ES-I3 (cell line): ENCODE measurements at regions not wholly inside any gene's neighbourhood (a gene's known extent, or its start where the extent isn't known, plus 50 kb on each side); places are given as distances from the start of the nearest gene placed in this dataset.

ENCODE experiments used
- H3K36me3 ChIP-seq: 2 replicates; pipeline ENCODE4 v1.6.1; 2013; ENCODE audit warnings: mild to moderate bottlenecking, low read length, control low read depth, moderate library complexity; ENCODE audit not compliant: insufficient read depth
- H3K4me1 ChIP-seq: 2 replicates; pipeline ENCODE4 v1.6.1; 2013; ENCODE audit warnings: mild to moderate bottlenecking, control low read depth, low read length; ENCODE audit not compliant: insufficient read depth
- H3K9ac ChIP-seq: 2 replicates; pipeline ENCODE4 v1.6.1; 2013; ENCODE audit warnings: low read depth, mild to moderate bottlenecking, low read length, moderate library complexity
- H3K9me3 ChIP-seq: 2 replicates; pipeline ENCODE4 v1.6.1; 2013; ENCODE audit warnings: mild to moderate bottlenecking, low read length, moderate library complexity; ENCODE audit not compliant: control insufficient read depth, insufficient read depth

GRCh38 chr15:97236140-97236539, 724.4 kb upstream of the ARRDC4 start:
- Histone ChIP-seq H3K4me1 (no peaks in the 10 kb centered on the region), H3K9ac (no peak overlapping the region), H3K9me3 (no peaks in the 10 kb centered on the region)

DNA sequence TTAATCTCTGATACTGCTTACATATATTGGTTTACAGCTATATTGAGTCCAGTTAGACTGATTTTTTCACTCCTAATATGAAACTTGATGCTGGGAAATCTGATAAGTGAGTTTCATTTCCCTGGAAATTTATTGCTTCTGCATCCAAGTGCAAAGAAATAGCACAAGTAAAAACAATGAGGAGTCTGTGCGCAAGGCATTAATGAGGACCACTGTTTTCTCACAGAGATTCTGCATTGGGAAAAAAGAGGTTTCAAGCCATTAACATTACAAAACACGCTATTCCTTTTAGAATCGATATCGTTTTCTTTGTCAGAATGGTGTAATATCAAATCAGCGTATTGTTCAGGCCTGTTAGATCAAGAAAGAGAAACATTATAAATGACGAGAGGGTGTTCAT, 723.3 kb upstream of the ARRDC4 start:
- Histone ChIP-seq H3K9ac (no peak overlapping the region), H3K4me1 (no peaks in the 10 kb centered on the region), H3K9me3 (no peaks in the 10 kb centered on the region), H3K36me3 (no peaks in the 10 kb centered on the region)

More at GRCh38 chr15:97236140-97236539, 724.4 kb upstream of the ARRDC4 start:
- H3K36me3 ChIP-seq, result no peaks in the 10 kb centered on the region

- Histone ChIP-seq H3K36me3 (no peaks in the 10 kb centered on the region), H3K9me3 (peaks cover 2% of the 10 kb centered on the region; the same call in 1 of the 2 replicates), H3K9ac (no peak overlapping the region), H3K4me1 (no peaks in the 10 kb centered on the region)
These were observed 712.1 kb upstream of the ARRDC4 start for GRCh38 chr15:97248376-97248775.

DNA sequence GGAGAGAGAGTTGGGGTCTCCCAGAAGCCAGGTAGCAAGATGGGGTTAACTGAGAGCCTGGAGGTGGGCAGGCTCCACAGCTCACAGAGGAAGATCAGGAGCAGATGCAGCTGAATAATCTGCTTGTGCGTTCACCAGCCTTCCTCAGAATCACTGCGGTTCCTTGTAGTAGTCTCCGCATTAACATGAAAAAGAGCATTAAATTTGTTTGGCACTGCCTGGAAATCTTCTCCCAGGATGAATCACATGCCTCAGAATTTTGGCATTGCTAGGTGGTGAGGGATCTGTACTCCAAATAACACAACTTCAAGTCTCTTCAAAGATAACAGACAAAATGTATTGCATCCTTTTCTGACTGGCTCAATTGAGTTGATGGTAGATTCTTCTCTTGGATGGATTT, 700.6 kb upstream of the ARRDC4 start:
- Histone ChIP-seq H3K9ac (no peak overlapping the region), H3K9me3 (0 out of 2 replicates have a peak, but pooled peaks cover 3% of the 10 kb centered on the region), H3K36me3 (no peaks in the 10 kb centered on the region), H3K4me1 (no peaks in the 10 kb centered on the region)

DNA sequence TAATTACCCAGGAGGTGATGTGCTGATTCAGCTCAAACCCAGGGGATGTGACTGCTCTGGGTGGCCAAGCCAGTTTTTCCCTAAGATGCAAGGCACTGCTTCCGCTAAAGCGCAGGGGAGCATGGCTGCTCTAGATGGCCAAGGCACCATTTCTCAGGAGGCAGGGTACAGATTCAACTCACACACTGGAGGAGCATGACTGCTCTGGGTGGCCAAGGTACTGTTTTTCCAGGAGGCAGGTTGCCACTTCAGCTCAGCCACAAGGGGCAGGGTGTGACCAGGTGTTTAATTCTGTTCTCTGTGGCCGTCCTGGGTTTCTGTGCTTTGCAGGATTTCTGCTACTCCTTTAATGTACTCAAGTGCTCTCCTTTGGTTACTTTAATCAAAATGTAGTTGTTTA, 659.3 kb upstream of the ARRDC4 start:
- Histone ChIP-seq H3K9me3 (no peaks in the 10 kb centered on the region), H3K4me1 (no peaks in the 10 kb centered on the region), H3K36me3 (no peaks in the 10 kb centered on the region), H3K9ac (no peak overlapping the region)

DNA sequence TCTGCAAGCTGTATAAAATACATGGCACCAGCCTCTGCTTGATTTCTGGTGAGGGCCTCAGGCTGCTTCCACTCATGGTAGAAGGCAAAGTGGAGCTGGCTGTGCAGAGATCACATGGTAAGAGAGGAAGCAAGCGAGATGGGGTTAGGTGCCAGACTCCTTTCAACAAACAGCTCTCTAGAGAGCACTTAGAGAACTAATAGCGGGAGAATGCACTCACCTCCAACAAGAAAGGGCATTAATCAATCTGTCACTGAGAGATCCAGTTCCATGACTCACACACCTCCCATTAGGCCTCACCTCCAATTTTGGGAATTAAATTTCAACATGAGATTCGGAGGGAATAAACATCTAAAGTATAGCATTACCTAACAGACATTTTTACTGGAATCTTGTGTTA, 644.1 kb upstream of the ARRDC4 start:
- no peaks in the 10 kb centered on the region for H3K4me1 ChIP-seq
- H3K36me3 ChIP-seq, result no peaks in the 10 kb centered on the region
- H3K9ac ChIP-seq, result no peak overlapping the region
- H3K9me3 ChIP-seq, result no peaks in the 10 kb centered on the region

DNA sequence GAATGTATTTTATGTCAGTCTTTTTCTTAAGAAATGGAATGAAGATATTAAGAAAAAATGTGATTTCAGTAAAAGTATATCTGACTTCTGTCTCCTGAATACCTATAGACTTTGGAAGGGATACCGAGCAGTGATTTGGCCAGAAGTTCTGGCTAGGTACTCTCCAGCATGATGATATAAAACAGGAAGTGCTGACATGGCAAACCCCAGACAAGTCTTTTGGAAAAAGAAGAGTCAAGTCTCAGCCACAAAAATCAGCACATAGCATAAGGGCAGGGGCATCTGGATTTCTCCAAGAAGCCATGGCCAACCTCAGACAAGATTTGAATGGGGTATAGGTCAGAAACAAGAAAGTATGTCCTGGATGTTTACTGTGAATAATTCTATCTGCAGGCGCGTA, 643.3 kb upstream of the ARRDC4 start:
- H3K9me3 ChIP-seq, result no peaks in the 10 kb centered on the region
- no peaks in the 10 kb centered on the region for H3K36me3 ChIP-seq
- no peak overlapping the region for H3K9ac ChIP-seq
- H3K4me1 ChIP-seq, result no peaks in the 10 kb centered on the region

DNA sequence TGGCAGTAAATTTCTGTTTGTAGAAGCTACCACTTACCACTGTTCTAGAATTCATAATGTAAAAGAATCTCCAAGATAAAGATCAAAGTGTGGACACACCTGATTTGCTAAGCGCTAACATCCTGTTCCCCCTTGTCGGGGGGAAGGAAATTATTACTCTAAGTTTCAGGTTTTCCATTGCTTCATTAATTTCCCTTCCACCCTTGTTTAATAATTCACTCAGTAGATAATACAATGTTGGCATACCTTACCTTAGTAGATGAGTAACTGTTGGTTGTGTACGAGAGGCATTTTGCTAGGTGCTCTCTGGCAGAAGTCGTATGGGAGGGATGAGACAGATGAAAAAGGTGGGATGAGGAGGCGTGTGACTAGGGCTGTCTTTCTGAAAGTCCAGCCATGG, 641.2 kb upstream of the ARRDC4 start:
- Histone ChIP-seq H3K4me1 (no peaks in the 10 kb centered on the region), H3K36me3 (no peaks in the 10 kb centered on the region), H3K9me3 (no peaks in the 10 kb centered on the region), H3K9ac (no peak overlapping the region)

DNA sequence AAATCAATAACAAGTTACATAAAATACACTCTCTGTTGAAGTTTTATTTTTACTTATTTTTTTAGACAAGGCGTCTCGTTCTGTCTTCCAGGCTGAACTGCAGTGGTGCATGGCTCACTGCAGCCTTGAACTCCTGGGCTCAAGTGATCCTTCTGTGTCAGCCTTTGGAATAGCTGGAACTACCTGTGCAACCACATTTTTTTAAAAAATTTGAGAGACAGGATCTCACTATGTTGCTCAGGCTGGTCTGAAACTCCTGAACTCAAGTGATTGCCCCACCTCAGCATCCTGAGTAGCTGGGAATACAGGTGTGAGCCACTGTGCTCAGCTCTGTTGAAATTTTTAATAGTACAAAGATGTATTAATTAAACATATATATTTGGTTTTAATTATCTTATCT, 614.3 kb upstream of the ARRDC4 start:
- Histone ChIP-seq H3K9ac (no peak overlapping the region), H3K9me3 (no peaks in the 10 kb centered on the region), H3K36me3 (no peaks in the 10 kb centered on the region), H3K4me1 (no peaks in the 10 kb centered on the region)

GRCh38 chr15:97350813-97351212, 609.7 kb upstream of the ARRDC4 start:
- Histone ChIP-seq H3K9ac (no peak overlapping the region), H3K4me1 (peaks cover 5% of the 10 kb centered on the region; the same call in 1 of the 2 replicates), H3K9me3 (no peaks in the 10 kb centered on the region), H3K36me3 (no peaks in the 10 kb centered on the region)

DNA sequence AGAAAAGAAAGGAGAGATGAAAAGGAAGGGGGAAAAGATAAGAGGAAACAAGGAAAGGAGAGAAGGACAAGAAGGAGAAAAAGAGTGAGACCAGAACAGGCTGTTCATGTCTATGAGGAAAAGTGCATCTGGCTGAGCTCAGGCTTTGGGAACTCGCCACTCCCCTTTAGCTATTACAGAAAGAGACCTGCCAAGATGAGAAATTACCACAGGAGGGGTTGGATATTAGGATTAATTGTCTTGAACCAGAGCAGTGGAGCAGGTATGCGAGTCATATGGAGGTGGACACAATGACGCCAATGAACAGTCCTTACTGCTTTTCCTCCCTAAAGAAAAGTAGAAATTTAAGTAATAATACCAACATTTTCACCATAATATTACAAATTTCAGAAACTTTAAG, 577.0 kb upstream of the ARRDC4 start:
- Histone ChIP-seq H3K4me1 (no peaks in the 10 kb centered on the region), H3K36me3 (no peaks in the 10 kb centered on the region), H3K9ac (no peak overlapping the region), H3K9me3 (no peaks in the 10 kb centered on the region)

GRCh38 chr15:97386940-97387339, 573.6 kb upstream of the ARRDC4 start:
- Histone ChIP-seq H3K9me3 (no peaks in the 10 kb centered on the region), H3K9ac (no peak overlapping the region), H3K36me3 (no peaks in the 10 kb centered on the region), H3K4me1 (no peaks in the 10 kb centered on the region)

GRCh38 chr15:97401195-97401594, 559.3 kb upstream of the ARRDC4 start:
- Histone ChIP-seq H3K4me1 (no peaks in the 10 kb centered on the region), H3K9me3 (no peaks in the 10 kb centered on the region), H3K9ac (no peak overlapping the region), H3K36me3 (no peaks in the 10 kb centered on the region)

DNA sequence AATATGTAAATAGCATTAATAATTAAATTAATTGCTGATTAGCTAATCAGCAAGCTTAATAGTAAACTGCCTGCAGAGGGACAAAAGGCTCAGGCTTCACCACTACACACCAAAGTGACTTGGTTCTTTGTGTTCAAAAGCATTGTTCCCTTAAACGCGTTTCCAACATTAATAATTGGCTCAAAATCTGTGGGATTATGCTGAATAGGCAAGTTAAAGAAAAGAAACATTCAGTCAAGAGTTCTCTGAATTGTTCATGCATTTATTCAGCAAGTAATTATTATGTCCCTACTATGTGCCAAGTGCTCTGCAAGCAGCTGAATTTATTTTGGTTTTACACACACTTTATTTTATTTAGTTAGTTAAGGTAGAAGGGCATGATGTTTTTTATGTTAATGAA, 558.5 kb upstream of the ARRDC4 start:
- Histone ChIP-seq H3K4me1 (no peaks in the 10 kb centered on the region), H3K9me3 (no peaks in the 10 kb centered on the region), H3K36me3 (no peaks in the 10 kb centered on the region), H3K9ac (no peak overlapping the region)

DNA sequence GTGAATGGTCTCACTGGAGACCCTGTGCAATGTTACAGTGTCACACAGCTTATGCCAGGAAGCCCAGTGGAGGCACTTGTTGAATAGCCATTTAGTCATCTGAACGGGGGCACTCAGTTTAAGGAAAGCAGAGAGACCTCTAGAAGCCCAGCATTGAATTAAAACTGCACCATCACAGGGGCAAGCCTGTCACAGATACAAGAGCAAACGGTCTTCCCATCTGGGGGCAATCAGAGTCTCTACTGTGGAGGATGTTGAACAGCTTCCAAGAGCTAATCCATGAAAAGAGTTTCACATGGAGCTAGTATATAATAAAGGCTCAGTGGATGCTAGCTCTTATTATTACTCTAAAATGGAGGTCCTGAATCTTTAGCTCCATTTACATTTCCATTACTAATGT, 553.7 kb upstream of the ARRDC4 start:
- Histone ChIP-seq H3K4me1 (no peaks in the 10 kb centered on the region), H3K36me3 (no peaks in the 10 kb centered on the region), H3K9ac (no peak overlapping the region), H3K9me3 (no peaks in the 10 kb centered on the region)

DNA sequence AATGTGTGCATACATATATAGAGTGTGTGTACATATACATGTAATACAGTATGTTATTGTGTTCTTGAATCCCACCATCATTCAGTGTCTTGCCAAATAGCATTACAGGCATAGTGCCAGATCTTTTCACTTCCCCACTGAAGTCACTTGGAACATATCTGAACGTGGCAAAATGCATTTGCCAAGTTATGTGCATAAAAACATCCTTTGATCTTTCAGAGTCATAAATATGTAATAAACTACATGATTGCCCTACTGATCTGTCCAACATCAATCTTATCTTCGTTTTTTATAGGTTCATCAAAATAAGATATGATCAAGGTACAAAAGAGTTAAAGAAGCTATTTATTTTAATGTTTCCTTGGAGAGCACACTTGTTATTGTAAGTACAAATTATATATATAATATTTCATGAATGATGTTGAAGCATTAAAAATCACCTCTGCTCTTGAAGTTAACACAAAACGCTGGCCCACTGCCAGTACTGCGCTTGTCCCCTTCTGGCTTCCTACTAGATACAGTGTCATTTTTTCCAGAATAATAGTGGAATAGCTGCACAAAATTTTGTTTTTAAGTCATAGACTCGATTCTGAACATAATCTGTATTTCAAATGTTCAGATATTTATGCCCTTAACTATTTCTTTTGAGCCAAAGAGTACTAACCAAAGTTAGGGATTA, 549.5 kb upstream of the ARRDC4 start:
- Histone ChIP-seq H3K36me3 (no peaks in the 10 kb centered on the region), H3K4me1 (no peaks in the 10 kb centered on the region), H3K9me3 (no peaks in the 10 kb centered on the region), H3K9ac (no peak overlapping the region)
